GM18499 (cell line): ENCODE measurements at regions not wholly inside any gene's neighbourhood (a gene's known extent, or its start where the extent isn't known, plus 50 kb on each side); places are given as distances from the start of the nearest gene placed in this dataset.

ENCODE experiments used
- ATAC-seq: cut with Tn5 transposase; IDR thresholded peaks from one replicate; pipeline ENCODE4 v1.9.1; 2021; ENCODE audit warnings: moderate number of reproducible peaks; ENCODE audit not compliant: insufficient read depth, unreplicated experiment

DNA sequence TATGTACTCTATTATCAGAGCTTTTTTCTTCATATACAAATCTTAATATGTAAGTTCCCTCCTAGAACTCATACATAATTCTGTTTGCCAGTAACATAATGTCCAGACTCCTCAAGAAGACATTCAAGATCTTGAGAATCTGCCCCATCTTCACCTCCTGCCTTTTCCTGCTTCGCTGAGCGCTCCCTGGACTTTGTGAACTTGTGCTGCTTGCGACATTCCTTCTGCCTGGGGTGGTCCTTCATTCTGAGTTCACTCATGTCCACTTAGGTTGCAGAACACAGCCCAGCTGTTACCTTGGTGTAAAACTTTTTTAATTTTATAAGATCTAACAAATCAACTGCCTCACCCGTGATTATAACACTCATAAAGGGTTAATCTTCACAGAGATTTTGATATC lies 478.5 kb upstream of the EPHA3 start:
- ATAC-seq: no peak

- no peak for ATAC-seq
Observed at GRCh38 chr3:88632226-88632625, 475.2 kb upstream of the EPHA3 start.

DNA sequence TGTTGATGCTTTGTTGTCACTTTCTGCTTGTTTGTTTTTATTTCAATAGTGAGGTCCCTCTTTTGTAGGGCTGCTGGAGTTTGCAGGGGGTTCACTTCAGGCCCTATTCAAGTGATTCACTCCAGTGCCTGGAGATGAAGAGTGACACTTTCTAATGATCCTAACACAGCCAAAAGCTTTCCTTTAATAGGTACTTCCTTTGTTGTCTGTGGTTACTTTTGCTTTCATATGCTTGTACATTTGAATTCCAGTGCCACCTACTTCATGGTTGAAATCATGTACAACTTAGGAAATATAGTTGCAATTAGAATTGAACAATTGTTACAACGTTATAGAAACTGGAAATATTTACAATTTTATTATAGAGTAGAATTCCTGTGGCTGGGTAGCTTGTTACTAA lies 466.8 kb upstream of the EPHA3 start:
- ATAC-seq: no peak

GRCh38 chr3:88641033-88641604 lies 466.3 kb upstream of the EPHA3 start:
- ATAC-seq: no peak

DNA sequence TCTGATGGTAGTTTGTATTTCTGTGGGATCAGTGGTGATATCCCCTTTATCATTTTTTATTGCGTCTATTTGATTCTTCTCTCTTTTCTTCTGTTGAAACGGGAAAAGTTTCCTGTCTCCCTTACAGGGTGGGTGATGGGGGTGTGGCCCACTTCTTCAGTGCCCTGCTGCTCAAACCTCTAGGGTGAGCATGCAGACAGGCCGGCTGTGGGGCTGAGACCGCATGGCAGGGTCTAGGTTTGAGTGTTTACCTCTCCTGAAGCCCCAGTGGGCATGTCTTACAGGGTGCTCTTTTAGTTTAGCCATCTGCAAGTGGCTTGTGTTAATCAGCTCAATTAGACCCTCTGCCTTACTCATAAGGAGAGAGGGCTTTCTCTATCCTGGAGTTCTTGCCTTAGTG lies 450.0 kb upstream of the EPHA3 start:
- ATAC-seq: no peak

GRCh38 chr3:88661433-88661824 lies 446.0 kb upstream of the EPHA3 start:
- no peak for ATAC-seq

GRCh38 chr3:88668180-88668579 lies 439.2 kb upstream of the EPHA3 start:
- no peak for ATAC-seq

GRCh38 chr3:88671573-88671972 lies 435.8 kb upstream of the EPHA3 start:
- no peak for ATAC-seq

DNA sequence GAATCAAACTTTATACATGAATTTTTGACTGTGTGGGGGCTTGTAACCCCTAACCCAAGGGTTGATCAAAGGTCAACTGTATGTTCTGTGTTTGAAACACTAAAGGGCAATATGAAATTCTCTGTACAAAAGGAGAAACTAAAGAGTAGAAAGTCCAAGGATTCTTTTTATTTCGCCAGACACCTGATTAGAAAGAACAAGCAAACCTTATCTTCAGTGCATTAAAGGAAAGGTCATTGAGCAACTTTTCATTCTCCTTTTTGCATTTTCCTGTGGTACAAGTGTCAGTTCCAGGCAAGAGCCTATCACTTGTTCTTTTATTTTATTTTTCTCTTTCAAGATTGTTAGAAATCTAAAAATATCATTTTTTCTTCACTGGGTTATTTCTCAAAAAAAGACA lies 430.1 kb upstream of the EPHA3 start:
- no peak for ATAC-seq

DNA sequence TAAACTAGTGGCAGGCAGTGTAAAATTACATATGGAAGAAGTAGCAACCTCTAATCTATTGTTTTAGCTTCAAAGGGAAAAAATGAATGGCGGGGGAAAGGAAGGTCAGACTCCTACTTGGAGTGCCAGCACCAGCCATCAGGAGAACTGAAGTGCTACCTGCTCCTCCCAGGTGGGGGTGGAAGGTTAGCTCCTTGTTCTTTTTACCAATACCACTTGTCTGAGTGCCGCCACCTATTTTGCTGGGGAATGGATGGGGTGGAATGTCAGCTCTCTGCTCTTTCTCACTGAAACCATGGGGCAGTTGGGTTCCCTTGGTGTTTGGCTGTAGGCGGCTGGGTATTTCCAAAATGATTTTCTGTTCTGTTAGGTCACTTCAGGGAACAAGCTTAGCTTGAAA lies 428.7 kb upstream of the EPHA3 start:
- ATAC-seq: no peak

GRCh38 chr3:88690287-88690686 lies 417.1 kb upstream of the EPHA3 start:
- ATAC-seq: no peak

GRCh38 chr3:88691081-88691480 lies 416.3 kb upstream of the EPHA3 start:
- ATAC-seq: no peak

GRCh38 chr3:88703501-88704059 lies 403.8 kb upstream of the EPHA3 start:
- no peak for ATAC-seq

DNA sequence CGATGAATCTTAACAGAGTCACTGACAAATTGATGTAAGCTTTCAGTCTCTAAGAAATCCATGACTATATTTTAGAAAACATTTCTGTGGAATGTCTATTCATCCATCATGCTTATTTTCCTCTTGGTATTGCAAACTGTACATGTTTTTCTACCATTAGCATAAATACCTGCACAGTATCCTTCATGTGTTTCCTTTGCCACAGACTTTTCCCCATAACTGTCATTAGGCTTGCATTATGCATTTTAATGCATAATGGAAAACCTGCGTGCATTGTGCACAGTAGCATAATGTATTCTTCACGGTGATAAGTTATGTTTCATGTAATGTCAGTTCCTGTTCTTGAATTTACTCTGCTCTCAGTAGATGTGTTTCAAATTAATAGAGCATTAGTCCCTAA lies 403.1 kb upstream of the EPHA3 start:
- ATAC-seq: no peak

GRCh38 chr3:88707837-88708236 lies 399.6 kb upstream of the EPHA3 start:
- ATAC-seq: no peak

DNA sequence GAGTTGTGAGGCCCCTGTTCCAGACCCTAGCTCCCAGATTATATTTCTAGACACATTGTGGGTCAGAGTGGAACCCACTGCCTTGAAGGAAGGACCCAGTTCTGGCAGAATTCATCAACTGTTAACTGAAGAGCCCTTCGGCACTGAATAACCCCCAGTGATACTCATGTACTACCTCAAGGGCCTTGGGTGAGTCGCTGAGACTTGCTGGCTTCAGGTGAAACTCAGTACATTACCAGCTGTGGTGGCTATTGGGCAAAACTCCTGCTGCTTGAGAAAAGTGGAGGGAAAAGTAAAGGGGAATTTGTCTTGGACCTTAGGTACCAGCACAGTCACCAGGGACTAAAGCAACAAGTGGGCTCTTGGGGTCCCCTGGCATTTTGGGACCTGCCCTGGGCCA lies 394.9 kb upstream of the EPHA3 start:
- no peak for ATAC-seq

DNA sequence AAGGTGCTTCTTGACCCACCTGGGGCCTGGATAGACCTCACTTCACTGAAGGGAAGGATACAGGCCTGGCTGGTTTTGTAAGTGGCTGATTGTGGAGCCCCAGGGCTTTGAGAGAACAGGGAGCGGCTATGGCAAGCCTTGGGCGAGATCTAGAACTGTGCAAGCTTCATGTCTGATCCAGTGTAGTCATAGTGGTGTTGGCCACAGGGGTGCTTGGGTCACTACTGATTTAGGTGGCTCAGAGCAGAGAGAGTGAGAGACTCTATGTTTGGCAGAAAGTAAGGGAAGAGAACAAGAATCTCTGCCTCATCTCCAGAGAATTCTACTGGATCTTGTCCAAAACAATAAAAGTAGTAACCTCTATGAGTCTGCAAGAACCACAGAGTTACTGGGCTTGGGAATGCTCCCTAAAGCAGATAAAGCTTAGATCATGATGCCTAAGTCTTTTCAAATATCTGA lies 394.2 kb upstream of the EPHA3 start:
- no peak for ATAC-seq

DNA sequence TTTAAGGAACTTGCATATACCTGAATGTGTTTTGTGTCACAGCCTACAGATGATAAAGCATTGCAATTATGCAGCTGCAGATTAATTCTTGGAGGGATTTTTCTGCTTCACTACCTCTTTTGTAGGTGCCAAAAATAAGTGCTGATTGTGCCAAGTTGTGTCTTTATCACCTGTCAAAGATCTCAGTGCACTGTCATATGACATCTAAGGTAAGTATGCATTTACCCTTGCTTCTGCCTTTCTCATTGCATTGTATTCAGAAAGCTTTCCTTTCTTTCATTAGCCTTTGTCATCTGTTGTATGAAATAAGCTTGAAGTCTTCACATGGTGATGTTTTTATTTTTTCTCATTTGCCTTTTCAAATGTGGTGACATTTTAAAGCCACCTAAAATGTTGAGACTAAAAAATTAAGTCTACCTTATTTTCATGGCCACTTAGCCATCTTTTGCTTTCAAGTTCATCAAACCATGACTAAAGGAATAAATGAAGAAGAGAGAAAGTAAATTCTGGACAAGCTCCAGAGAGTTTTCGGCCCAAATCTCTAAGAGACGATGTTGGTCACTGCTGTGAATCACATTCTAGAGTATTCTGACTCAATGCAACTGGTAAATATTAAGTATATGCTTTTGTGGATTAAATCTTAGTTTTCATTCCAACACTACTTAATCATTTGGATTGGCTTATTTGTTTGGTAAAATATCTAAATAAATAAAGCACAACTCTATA lies 381.8 kb upstream of the EPHA3 start:
- ATAC-seq: no peak

- ATAC-seq: no peak
Observed at GRCh38 chr3:88732186-88732585, 375.2 kb upstream of the EPHA3 start.

DNA sequence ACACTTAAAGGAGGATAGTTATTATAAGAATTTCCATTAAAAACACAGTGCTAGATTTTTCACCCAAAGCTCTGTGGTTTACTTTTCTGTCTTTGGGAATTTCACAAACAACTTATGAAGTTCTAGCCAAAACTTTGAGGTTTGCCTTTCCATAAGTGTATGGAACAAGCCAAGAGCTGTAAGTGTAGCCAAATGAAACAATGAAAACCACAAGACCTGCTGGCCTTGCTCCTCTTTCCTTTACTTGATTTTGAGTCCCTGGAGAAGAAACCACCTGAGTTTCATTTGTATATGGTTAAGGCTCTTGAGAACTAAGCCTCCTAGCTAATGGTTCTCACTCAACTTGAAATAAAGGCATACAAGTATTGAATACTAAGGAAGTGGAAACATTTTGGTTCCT lies 365.3 kb upstream of the EPHA3 start:
- ATAC-seq: no peak

- no peak for ATAC-seq
Observed at GRCh38 chr3:88742674-88743507, 364.5 kb upstream of the EPHA3 start.
